ENCODE measurements at regions not wholly inside any gene's neighbourhood (a gene's known extent, or its start where the extent isn't known, plus 50 kb on each side); places are given as distances from the start of the nearest gene placed in this dataset.

DNA sequence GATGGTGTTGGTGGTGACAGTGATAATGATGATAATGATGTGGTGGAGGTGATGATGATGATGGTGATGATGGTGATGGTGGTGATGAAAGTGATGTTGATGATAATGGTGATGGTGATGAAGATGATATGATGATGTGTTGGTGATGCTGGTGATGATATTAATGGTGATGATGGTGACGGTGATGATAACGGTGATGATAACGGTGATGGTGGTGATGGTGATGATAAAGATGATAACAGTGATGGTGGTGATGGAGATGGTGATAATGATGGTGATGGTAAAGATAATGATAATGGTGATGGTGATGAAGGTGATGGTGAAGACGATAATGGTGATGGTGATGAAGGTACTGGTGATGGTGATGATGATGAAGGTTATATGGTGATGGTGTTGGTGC, 76.6 kb downstream of the UNCX start:
- intact Hi-C loops (cut with micrococcal nuclease), result no loop called here
- H3K27me3 Mint-ChIP-seq, result no peaks in the 10 kb centered on the region
- H3K4me1 Mint-ChIP-seq, result no peaks in the 10 kb centered on the region
- no peaks in the 10 kb centered on the region for H3K36me3 Mint-ChIP-seq (ENCODE audit: low read depth)
- DNase-seq, result no peak
- no peak overlapping the region for H3K4me3 Mint-ChIP-seq
- H3K9me3 Mint-ChIP-seq, result no peaks in the 10 kb centered on the region
- no peak overlapping the region for H3K27ac Mint-ChIP-seq

DNA sequence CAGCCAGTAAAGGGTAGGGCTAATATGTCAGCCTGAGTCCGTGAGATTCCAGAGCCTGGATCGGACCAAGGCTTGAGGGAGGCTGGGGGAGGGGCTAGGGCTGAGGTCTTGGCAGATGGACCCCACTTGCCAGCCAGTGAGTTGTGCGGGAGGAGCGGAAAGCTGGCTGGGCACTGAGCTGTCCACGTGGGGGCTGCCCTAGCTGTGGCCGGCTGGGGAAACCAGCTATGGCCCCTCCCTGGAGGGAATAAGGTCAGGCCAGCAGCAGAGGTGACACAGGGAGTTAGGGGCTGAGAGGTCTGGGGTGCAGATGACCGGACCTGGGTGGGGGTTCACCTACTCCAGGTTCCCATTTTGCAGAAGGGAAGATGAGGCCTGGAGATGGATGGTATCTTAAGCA, 77.3 kb downstream of the UNCX start:
- Mint-ChIP-seq H3K4me1 (no peaks in the 10 kb centered on the region), H3K27ac (no peak overlapping the region), H3K27me3 (no peaks in the 10 kb centered on the region), H3K4me3 (no peak overlapping the region), H3K9me3 (no peaks in the 10 kb centered on the region), H3K36me3 (ENCODE audit: low read depth) (no peaks in the 10 kb centered on the region)
- intact Hi-C loops (cut with micrococcal nuclease), result no loop called here
- no peak for DNase-seq

DNA sequence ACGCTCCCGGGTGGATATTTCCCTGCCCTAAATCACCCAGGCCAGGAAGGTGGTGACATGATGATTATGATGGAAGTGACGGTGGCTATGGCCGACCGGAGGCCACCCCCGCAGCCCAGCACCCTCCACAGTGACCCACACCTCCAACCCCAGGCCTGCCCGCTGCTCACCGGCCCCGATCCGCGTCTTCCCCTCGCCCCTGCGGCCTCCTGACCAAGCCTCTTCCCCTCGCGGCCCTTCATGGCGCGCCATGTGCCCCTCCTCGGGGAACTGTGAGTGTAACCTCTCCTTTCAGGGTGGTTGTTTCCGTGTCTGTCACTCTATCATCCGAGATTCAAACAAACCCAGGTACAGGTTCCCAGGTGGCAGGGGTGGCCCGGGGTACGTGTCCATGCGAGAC, 78.3 kb downstream of the UNCX start:
- no peak overlapping the region for H3K4me3 Mint-ChIP-seq
- H3K27me3 Mint-ChIP-seq, result no peaks in the 10 kb centered on the region
- H3K9me3 Mint-ChIP-seq, result no peaks in the 10 kb centered on the region
- no peak overlapping the region for H3K27ac Mint-ChIP-seq
- intact Hi-C loops (cut with micrococcal nuclease), result no loop called here
- DNase-seq, result no peak
- H3K4me1 Mint-ChIP-seq, result no peaks in the 10 kb centered on the region
- no peaks in the 10 kb centered on the region for H3K36me3 Mint-ChIP-seq (ENCODE audit: low read depth)

DNA sequence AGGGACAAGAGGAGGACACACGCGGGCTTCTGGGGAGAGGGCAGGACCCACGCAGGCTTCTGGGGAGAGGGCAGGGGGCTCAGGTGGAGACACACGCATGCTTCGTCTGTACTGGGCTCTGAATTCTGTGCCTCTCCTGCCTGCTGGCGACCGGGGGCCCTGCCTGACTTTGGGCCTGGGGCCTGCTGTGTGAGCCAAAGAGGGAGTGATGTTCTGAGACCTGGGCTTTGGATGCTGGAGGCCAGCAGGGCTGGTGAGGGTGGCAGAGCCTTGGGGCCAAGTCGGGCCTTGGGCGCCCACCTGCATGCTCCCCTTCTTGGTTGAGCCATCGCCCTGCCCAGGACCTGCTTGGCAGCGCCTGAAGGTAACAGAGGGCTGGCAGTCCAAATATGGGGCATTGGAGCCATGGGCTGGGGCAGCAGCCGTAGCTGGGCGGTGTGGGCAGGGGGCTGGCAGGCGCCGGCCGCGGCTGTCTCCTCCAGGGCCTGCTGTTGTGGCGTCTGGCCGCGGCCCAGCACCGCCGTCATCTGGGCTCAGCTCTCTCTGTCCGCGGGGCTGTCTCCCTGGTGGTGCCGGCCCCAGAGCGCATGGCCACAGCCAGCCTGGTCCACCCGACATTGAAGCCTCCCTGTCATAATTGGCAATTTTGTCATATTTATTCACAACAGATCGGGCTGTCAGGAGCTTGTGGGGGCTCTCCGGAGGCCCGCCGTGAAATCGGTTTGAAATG, 78.9 kb downstream of the UNCX start:
- Mint-ChIP-seq H3K9me3 (no peaks in the 10 kb centered on the region), H3K36me3 (ENCODE audit: low read depth) (no peaks in the 10 kb centered on the region), H3K4me3 (no peak overlapping the region), H3K27me3 (no peaks in the 10 kb centered on the region), H3K27ac (no peak overlapping the region), H3K4me1 (no peaks in the 10 kb centered on the region)
- intact Hi-C loops (cut with micrococcal nuclease), result no loop called here
- DNase-seq, result no peak

DNA sequence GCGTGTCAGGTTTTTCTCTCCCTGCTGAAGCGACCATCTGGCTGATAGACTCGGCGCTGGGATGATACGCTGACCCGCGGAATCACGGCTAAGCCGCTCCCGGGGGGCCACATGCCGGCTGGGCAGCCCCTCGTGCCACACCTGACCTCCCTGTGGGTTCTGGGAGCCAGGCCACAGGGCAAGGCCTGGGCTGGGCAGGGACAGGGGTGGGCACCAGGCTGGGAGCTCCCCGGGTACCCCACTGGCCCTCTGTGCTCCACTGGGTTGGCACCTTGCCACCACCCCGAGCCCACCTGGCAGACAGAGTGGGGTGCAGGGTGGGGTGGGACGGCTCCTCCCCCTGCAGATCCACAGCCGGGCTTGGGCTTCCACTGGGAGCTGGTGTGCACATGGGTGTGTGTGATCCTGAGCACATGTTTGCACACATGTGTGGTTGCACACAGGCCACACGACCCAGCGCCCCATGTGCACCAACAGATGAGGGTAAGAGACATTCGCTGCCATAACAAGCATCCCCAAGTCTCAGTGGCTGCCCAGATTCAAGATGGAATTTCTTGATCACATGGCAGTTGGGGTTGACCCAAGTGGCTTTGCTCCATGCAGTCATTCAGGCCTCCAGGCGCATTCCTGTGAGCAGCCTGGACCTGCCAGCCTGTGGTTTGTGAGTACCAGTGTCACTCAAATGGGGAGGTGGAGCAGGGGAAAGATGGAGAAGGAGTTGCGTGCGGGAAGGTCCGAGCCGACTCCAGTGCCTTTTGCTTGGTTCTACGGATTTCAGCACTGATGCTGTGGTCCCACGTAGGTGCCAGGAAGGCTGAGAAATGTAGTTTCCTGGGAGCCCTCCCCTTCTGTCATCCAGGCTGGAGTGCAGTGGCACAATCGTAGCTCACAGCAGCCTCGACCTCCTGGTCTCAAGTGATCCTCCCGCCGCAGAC, 79.7 kb downstream of the UNCX start:
- no peaks in the 10 kb centered on the region for H3K9me3 Mint-ChIP-seq
- no peaks in the 10 kb centered on the region for H3K4me1 Mint-ChIP-seq
- H3K27ac Mint-ChIP-seq, result no peak overlapping the region
- no peak overlapping the region for H3K4me3 Mint-ChIP-seq
- DNase-seq, result no peak
- H3K27me3 Mint-ChIP-seq, result no peaks in the 10 kb centered on the region
- intact Hi-C loops (cut with micrococcal nuclease), result no loop called here
- H3K36me3 Mint-ChIP-seq (ENCODE audit: low read depth), result no peaks in the 10 kb centered on the region

DNA sequence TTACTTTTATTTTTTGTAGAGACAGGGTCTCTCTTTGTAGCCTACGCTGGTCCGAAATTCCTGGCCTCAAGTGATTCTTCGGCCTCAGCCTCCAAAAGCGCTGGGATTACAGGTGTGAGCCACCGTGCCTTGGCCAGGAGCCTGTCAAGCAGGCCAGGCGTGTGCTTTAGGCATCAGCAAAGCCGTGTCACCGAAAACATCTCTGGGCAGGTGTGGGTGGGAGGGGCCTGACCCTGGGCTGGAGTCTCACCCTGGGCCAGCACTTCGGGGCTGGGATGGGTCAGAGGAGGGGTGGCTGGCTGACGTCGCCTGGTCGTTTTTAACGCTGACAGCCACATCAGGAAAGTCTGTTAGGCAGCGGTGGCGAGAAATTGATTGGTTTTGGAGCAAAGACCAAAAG, 80.9 kb downstream of the UNCX start:
- no peak overlapping the region for H3K4me3 Mint-ChIP-seq
- H3K27me3 Mint-ChIP-seq, result no peaks in the 10 kb centered on the region
- no peak overlapping the region for H3K27ac Mint-ChIP-seq
- no peaks in the 10 kb centered on the region for H3K9me3 Mint-ChIP-seq
- no peak for DNase-seq
- no peaks in the 10 kb centered on the region for H3K4me1 Mint-ChIP-seq
- no peaks in the 10 kb centered on the region for H3K36me3 Mint-ChIP-seq (ENCODE audit: low read depth)
- intact Hi-C loops (cut with micrococcal nuclease), result no loop called here

DNA sequence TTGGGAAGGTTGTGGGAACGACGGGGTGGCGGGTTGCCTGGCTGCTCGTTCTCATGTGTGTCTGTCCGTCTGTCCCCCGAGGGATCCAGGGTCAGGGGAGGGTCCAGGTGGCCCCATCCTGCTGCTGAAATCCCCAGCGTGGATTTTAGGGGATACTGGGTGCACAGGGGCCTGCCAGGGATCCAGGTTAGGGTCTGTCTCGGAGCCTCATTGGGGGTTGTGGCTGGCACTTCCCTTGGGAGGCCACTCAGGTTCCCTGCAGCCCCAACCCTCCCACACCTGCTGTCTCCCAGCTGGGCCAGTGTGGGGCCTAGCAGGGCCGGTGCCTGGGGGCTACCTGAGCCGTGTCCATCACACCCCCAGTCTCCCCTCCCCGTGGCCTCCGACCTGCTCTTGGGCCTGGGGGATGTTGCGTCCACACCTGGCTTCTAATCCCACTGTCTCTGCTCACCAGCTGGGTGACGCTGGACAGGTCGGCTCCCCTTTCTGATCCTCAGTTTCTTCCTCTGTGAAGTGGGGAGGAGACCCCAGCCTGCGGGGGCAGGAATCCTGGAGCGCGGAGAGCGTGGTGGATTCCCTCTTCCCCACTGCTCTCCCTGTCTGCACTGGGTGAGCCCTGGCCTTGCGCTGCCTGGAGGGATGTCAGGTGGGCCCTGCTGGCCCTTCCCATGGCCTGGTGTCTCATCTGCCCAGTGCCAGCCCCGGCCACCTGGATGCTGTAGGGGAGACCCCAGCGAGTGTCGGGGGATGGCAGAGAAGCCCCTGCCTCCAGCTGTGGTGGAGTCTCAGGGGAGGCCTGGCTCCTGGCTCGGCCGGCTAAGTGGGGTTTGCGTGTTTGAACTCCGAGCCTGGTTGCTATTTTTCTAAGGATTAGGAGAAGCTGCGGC, 81.6 kb downstream of the UNCX start:
- no peaks in the 10 kb centered on the region for H3K27me3 Mint-ChIP-seq
- H3K4me3 Mint-ChIP-seq, result no peak overlapping the region
- H3K36me3 Mint-ChIP-seq (ENCODE audit: low read depth), result no peaks in the 10 kb centered on the region
- H3K9me3 Mint-ChIP-seq, result no peaks in the 10 kb centered on the region
- intact Hi-C loops (cut with micrococcal nuclease), result no loop called here
- H3K4me1 Mint-ChIP-seq, result no peaks in the 10 kb centered on the region
- no peak for DNase-seq
- H3K27ac Mint-ChIP-seq, result no peak overlapping the region

DNA sequence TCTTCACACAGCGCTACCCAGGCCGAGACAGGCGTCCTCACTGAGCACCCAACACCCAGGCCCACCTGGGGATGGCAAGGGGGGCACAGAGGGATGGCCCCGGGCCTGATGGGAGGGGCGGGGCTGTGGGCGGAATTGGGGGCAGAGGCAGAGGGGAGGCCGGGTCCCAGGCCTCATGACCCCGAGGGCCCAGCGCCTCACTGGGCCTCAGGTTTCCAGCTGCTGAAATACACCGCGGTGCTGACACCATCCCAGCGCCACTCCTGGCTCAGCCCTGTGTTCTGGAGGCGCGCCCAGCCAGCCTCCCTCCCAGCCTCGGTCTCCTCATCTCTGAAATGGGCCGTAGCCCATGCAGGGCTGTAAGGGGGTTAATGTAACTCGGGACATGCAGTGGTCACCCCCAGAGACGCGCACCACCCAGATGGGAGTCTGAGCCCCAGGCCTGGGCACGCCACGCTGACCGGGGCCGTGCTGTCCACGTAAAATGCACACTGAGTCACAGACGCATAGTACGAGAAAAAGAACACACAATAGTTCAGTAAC, 82.3 kb downstream of the UNCX start:
- intact Hi-C loops (cut with micrococcal nuclease), result no loop called here
- no peak overlapping the region for H3K27ac Mint-ChIP-seq
- DNase-seq, result no peak
- no peaks in the 10 kb centered on the region for H3K36me3 Mint-ChIP-seq (ENCODE audit: low read depth)
- no peaks in the 10 kb centered on the region for H3K9me3 Mint-ChIP-seq
- H3K4me3 Mint-ChIP-seq, result no peak overlapping the region
- no peaks in the 10 kb centered on the region for H3K4me1 Mint-ChIP-seq
- H3K27me3 Mint-ChIP-seq, result no peaks in the 10 kb centered on the region

DNA sequence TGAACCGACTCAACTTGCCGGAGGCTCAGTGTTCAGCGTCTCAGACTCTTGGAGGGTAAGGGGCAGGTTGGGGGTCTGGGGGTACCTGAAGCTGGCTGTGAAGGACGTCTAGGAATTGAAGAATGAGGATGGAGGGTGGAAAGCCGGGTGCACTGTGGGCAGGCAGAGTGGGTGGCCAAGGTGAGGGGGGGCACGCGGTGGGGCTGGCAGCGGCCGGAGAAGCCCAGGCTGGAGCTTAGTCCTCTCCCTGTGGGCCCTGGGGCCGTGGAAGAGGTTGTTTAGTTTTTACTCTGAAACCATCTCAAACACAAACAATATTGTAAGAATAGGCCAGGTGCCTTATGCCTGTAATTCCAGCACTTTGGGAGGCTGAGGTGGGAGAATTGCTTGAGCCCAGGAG, 83.4 kb downstream of the UNCX start:
- Mint-ChIP-seq H3K36me3 (ENCODE audit: low read depth) (no peaks in the 10 kb centered on the region), H3K27ac (no peak overlapping the region), H3K4me3 (no peak overlapping the region), H3K4me1 (no peaks in the 10 kb centered on the region), H3K27me3 (no peaks in the 10 kb centered on the region), H3K9me3 (no peaks in the 10 kb centered on the region)
- no peak for DNase-seq
- intact Hi-C loops (cut with micrococcal nuclease), result no loop called here

DNA sequence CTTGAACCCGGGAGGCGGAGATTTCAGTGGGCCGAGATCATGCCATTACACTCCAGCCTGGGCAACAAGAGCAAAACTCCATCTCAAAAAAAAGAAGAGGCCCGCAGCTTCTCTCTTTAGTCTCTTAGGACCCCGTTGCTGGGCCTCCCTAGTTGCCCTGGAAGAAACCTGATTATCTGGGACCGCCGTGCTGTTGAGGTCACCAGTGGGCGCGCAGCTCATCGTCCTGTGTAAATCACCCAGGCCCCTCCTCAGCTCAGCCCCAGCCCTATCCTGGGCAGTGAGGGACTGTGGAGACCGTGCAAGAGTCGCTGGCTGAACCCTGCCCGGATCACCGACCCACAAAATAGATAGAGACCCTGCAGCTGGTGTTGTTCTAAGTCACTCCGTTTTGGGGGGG, 85.0 kb downstream of the UNCX start:
- no peak overlapping the region for H3K27ac Mint-ChIP-seq
- H3K4me1 Mint-ChIP-seq, result no peaks in the 10 kb centered on the region
- H3K36me3 Mint-ChIP-seq (ENCODE audit: low read depth), result no peaks in the 10 kb centered on the region
- H3K9me3 Mint-ChIP-seq, result no peaks in the 10 kb centered on the region
- intact Hi-C loops (cut with micrococcal nuclease), result no loop called here
- DNase-seq, result no peak
- H3K4me3 Mint-ChIP-seq, result no peak overlapping the region
- no peaks in the 10 kb centered on the region for H3K27me3 Mint-ChIP-seq

DNA sequence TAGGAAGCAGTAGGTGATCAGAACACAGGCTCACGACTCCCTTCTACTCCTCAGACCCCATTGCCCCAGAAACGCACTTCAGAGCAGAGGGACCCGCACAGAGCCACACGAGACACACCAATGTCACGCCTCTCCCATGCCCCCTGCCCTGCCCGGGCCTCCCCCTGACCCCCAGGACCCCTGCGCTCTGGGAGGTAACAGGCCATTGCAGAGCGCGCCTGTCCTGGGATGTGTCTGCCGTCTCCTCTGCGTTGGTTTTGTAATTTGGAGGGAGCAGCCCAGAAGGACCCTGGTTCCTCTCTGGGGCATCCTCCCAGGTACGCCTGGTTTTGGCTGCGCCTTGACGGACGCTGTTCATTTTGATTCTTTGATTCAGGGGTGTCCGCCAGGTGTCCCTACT, 85.4 kb downstream of the UNCX start:
- H3K4me3 Mint-ChIP-seq, result no peak overlapping the region
- no peak overlapping the region for H3K27ac Mint-ChIP-seq
- intact Hi-C loops (cut with micrococcal nuclease), result no loop called here
- H3K27me3 Mint-ChIP-seq, result no peaks in the 10 kb centered on the region
- DNase-seq, result no peak
- no peaks in the 10 kb centered on the region for H3K4me1 Mint-ChIP-seq
- H3K9me3 Mint-ChIP-seq, result no peaks in the 10 kb centered on the region
- no peaks in the 10 kb centered on the region for H3K36me3 Mint-ChIP-seq (ENCODE audit: low read depth)

DNA sequence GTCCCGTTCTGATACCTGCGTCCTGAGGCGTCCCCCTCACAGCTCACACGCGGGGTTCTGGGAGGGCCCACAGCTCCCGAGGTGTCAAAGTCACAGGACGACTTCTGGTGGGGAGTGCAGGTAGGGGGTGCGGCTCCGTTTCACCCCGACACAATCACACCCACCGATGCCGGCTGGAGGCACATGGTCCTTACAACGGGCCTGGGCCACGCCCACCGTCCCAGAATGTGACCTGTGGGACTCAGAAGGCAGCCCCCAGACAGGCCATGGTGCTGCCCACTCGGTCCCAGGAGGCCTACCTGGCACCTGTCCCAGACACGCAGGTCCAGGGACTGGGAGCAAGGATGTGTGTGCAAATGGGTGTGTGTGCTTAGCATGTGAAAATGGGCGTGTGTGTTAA, 86.0 kb downstream of the UNCX start:
- no peaks in the 10 kb centered on the region for H3K36me3 Mint-ChIP-seq (ENCODE audit: low read depth)
- intact Hi-C loops (cut with micrococcal nuclease), result no loop called here
- DNase-seq, result no peak
- H3K9me3 Mint-ChIP-seq, result no peaks in the 10 kb centered on the region
- H3K4me1 Mint-ChIP-seq, result no peaks in the 10 kb centered on the region
- peaks cover 3% of the 10 kb centered on the region for H3K27me3 Mint-ChIP-seq
- H3K27ac Mint-ChIP-seq, result no peak overlapping the region
- no peak overlapping the region for H3K4me3 Mint-ChIP-seq

DNA sequence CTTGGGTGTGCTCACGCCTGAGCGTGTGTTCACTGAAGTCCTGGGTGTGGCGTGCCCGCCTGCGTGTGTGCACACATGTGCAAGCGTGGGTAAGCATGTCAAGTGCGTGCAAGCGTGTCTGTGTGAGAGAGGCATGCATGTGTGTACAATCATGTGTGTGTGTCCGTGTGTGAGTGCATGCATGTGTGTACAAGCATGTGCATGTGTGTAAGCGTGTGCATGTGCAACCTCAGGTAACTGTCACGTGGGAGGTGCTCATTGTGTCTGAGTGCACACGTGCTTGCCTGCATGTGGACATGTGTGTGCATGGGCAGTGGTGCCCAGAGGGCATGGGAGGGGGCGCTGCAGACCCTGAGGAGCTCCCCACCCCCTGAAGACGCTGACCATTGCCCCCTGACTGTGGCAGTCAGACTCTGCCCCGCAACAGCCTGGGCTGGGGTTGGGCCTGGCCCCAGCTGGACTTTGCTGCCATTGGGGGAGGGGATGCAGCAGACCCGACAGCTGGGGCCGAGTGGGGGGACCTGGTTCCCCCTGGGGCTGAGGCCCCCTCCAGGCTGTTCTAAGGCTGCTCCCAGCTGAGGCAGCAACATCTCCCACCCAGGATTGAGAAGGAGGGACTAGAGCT, 88.1 kb downstream of the UNCX start:
- DNase-seq, result no peak
- H3K36me3 Mint-ChIP-seq (ENCODE audit: low read depth), result no peaks in the 10 kb centered on the region
- H3K27ac Mint-ChIP-seq, result no peak overlapping the region
- H3K9me3 Mint-ChIP-seq, result no peaks in the 10 kb centered on the region
- H3K27me3 Mint-ChIP-seq, result peaks cover 3% of the 10 kb centered on the region
- no peaks in the 10 kb centered on the region for H3K4me1 Mint-ChIP-seq
- H3K4me3 Mint-ChIP-seq, result no peak overlapping the region
- intact Hi-C loops (cut with micrococcal nuclease), result no loop called here

Data from activated CD4-positive, alpha-beta T cell treated with anti-CD3 and anti-CD28 coated beads, Interleukin-2, amount 10 ng/mL, durations not matched to agents 24 days and 14 days (primary cell).